Tibial artery (tissue), 4 donors: ENCODE measurements at regions not wholly inside any gene's neighbourhood (a gene's known extent, or its start where the extent isn't known, plus 50 kb on each side); places are given as distances from the start of the nearest gene placed in this dataset.

Experiments used
- DNase-seq, 2 donors: peaks; one replicate each; pipeline ENCODE4 v3.0.0-alpha.2; 2019
- H3K27ac ChIP-seq, 2 donors: fragments of 200-600 bp; sonication (generic) in 1 of 2; 1 replicate in 1 of 2; 2 replicates in 1 of 2; pipeline ENCODE4 v1.5.1; 2018 to 2019; ENCODE audit warnings: mild to moderate bottlenecking in 1 of 2
- H3K27me3 ChIP-seq, 2 donors: fragments of 200-600 bp; sonication (generic) in 1 of 2; one replicate each; pipeline versions ENCODE4 v1.5.1 to v1.6.0; 2016 to 2019
- H3K36me3 ChIP-seq, 3 donors: fragments of 200-600 bp; sonication (generic) in 2 of 3; one replicate each; pipeline ENCODE4 v1.5.1; 2016 to 2019; ENCODE audit warnings: mild to moderate bottlenecking in 2 of 3
- H3K4me1 ChIP-seq, 4 donors: fragments of 200-600 bp; sonication (generic) in 2 of 4; 1 replicate in 3 of 4; 2 replicates in 1 of 4; pipeline ENCODE4 v1.5.1; 2016 to 2019
- H3K4me3 ChIP-seq, 2 donors: fragments of 200-600 bp; sonication (generic) in 1 of 2; 1 replicate in 1 of 2; 2 replicates in 1 of 2; pipeline ENCODE4 v1.5.1; 2018 to 2019; ENCODE audit warnings: mild to moderate bottlenecking in 2 of 2
- H3K9me3 ChIP-seq, 3 donors: fragments of 200-600 bp; sonication (generic) in 1 of 3; one replicate each; pipeline ENCODE4 v1.5.1; 2016 to 2019
- CTCF ChIP-seq, 2 experiments: fragments of 200-600 bp in 1 of 2; fragments of 450-650 bp in 1 of 2; IDR thresholded peaks; one replicate each; pipeline ENCODE4 v1.5.1; 2017 to 2019; ENCODE audit warnings: antibody characterized with exemption in 2 of 2, mild to moderate bottlenecking in 1 of 2, moderate library complexity in 1 of 2
- intact Hi-C: fragments of 100-400 bp; cut with DNase I; formaldehyde crosslinking; loops from one replicate; pipeline ENCODE4 v1.15.0; 2023; ENCODE audit warnings: low total_unique reads

- Histone ChIP-seq H3K36me3 (peaks cover 2 to 10% (median 2%) of the 10 kb centered on the region in 3 donors), H3K27ac (no peak overlapping the region), H3K4me3 (no peak overlapping the region), H3K4me1 (peaks cover 0 to 16% (median 9%) of the 10 kb centered on the region in 4 donors), H3K9me3 (no peaks in the 10 kb centered on the region), H3K27me3 (no peaks in the 10 kb centered on the region)
- peak; percentile 18 to 40 for DNase-seq
- TF ChIP-seq CTCF (IDR thresholded peaks at IDR 0.05): no peak
- intact Hi-C loops: no loop called here
Observed at GRCh38 chr22:25364736-25365241, 145.3 kb downstream of the CRYBB2 start.

DNA sequence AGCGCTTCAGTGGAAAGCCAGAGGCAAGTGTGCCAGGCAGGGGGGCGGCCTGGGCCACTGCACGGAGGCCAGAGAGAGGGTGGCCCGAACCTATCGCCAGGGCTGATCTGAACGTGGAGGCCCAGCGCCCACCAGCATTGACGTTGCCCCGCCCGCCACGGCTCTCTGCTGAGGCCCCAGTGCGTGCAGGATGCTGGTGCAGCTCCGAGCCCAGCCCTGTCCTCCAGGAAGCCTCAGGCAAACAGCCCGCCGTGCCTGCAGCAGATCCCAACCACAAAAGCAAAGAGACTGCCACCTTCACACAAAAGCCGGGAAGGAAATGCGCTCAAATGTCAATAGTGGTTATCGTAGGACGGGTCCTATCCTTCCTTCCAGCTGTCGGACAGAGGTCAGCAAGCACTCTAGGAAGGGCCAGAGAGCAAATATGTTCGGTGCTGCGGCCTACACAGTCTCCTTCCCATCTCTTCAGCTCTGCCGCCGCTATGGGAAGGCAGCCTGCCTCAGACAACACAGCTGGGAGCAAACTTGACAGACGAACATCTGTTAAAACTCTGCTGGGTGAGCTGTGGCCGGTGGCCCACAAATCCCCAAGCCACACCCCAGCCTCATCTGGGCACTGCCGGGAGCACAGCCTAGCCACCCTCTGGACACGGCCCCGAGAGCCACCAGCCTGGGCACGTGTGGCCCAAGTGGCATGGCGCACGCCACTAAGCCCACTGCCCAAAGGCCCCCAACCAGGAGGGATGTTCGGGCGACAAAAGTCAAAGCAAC lies 146.2 kb downstream of the CRYBB2 start:
- Histone ChIP-seq H3K36me3 (peaks cover 0 to 5% (median 0%) of the 10 kb centered on the region in 3 donors), H3K9me3 (no peaks in the 10 kb centered on the region), H3K27me3 (no peaks in the 10 kb centered on the region), H3K4me3 (no peak overlapping the region), H3K27ac (no peak overlapping the region), H3K4me1 (peaks cover 0 to 16% (median 9%) of the 10 kb centered on the region in 4 donors)
- no peak for TF ChIP-seq CTCF (IDR thresholded peaks at IDR 0.05)
- DNase-seq: peak in 1 of 2 donors; percentile 11
- intact Hi-C loops: no loop called here

- peaks cover 0 to 5% (median 0%) of the 10 kb centered on the region in 3 donors for H3K36me3 ChIP-seq
- peaks cover 0 to 16% (median 9%) of the 10 kb centered on the region in 4 donors for H3K4me1 ChIP-seq
- H3K4me3 ChIP-seq: no peak overlapping the region
- H3K27me3 ChIP-seq: no peaks in the 10 kb centered on the region
- H3K27ac ChIP-seq: no peak overlapping the region
- H3K9me3 ChIP-seq: no peaks in the 10 kb centered on the region
- intact Hi-C loops: no loop called here
- TF ChIP-seq CTCF (IDR thresholded peaks at IDR 0.05): no peak
- DNase-seq: no peak
Observed at GRCh38 chr22:25366408-25366807, 147.0 kb downstream of the CRYBB2 start.

DNA sequence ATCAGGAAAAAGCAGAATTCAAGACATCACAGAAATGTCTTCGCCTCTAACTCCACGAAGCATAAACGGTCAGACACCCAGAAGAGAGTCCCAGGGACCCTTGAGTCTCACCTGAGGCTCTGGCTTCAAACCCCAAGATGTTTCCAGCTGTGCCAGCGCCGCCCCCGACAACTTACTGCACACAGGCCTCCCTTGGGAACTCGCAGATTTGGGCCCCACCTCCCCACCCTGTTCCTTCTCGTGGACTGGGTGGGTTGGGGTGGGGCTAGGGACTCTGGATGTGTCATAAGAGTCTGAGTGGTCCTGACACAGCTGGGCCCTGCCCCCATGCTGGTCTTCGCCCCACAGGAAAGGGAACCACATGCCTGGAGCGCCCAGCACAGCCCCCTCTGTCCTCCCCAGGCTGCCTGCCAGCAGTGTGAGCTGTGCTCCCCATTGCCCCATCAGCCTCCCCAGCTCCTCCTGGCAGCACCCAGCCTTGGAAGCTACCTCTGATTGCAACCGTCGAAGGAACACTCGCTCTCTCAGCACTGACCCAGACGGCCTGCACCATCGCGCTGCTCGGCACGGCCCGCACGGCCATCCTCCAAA lies 147.5 kb downstream of the CRYBB2 start:
- intact Hi-C loops: no loop called here
- H3K36me3 ChIP-seq: peaks cover 0 to 6% (median under 1%) of the 10 kb centered on the region in 3 donors
- H3K27ac ChIP-seq: no peak overlapping the region
- no peaks in the 10 kb centered on the region for H3K9me3 ChIP-seq
- TF ChIP-seq CTCF (IDR thresholded peaks at IDR 0.05): no peak
- H3K27me3 ChIP-seq: no peaks in the 10 kb centered on the region
- no peak for DNase-seq
- no peak overlapping the region for H3K4me3 ChIP-seq
- peaks cover 0 to 15% (median 9%) of the 10 kb centered on the region in 4 donors for H3K4me1 ChIP-seq

- Histone ChIP-seq H3K9me3 (no peaks in the 10 kb centered on the region), H3K27ac (no peak overlapping the region), H3K4me1 (peaks cover 0 to 7% (median 3%) of the 10 kb centered on the region in 4 donors), H3K36me3 (peaks cover 0 to 14% (median 6%) of the 10 kb centered on the region in 3 donors), H3K27me3 (no peaks in the 10 kb centered on the region), H3K4me3 (no peak overlapping the region)
- intact Hi-C loops: no loop called here
- DNase-seq: no peak
- no peak for TF ChIP-seq CTCF (IDR thresholded peaks at IDR 0.05)
Observed at GRCh38 chr22:25367756-25368155, 148.3 kb downstream of the CRYBB2 start.
